Sigmoid colon (tissue), 6 donors: ENCODE measurements at regions not wholly inside any gene's neighbourhood (a gene's known extent, or its start where the extent isn't known, plus 50 kb on each side); places are given as distances from the start of the nearest gene placed in this dataset.

Experiments
- DNase-seq: peaks from one replicate; pipeline ENCODE4 v3.0.0-alpha.2; 2019
- H3K27ac ChIP-seq, 4 donors: fragments of 200-600 bp; sonication (generic); one replicate each; pipeline ENCODE4 v1.5.1; 2016 to 2019; ENCODE audit warnings: mild to moderate bottlenecking in 1 of 4
- H3K27me3 ChIP-seq, 3 donors: fragments of 200-600 bp; sonication (generic); one replicate each; pipeline ENCODE4 v1.5.1; 2019; ENCODE audit warnings: mild to moderate bottlenecking in 1 of 3
- H3K36me3 ChIP-seq, 4 donors: fragments of 200-600 bp; sonication (generic); one replicate each; pipeline ENCODE4 v1.5.1; 2016 to 2019
- H3K4me1 ChIP-seq, 4 donors: fragments of 200-600 bp; sonication (generic); one replicate each; pipeline ENCODE4 v1.5.1; 2017 to 2019
- H3K4me3 ChIP-seq, 4 donors: fragments of 200-600 bp; sonication (generic); one replicate each; pipeline ENCODE4 v1.5.1; 2017 to 2019; ENCODE audit warnings: mild to moderate bottlenecking in 2 of 4, moderate library complexity in 1 of 4
- H3K9me3 ChIP-seq, 4 donors: fragments of 200-600 bp in 3 of 4; sonication (generic) in 3 of 4; one replicate each; pipeline versions ENCODE4 v1.5.1 to v1.6.1; 2013 to 2019
- EP300 ChIP-seq, 4 donors: sonication (generic); formaldehyde crosslinking; IDR thresholded peaks; one replicate each; pipeline ENCODE4 v1.6.1; 2017; ENCODE audit warnings: antibody characterized with exemption in 4 of 4
- POLR2A ChIP-seq, 2 donors: fragments of 450-650 bp; IDR thresholded peaks; one replicate each; pipeline ENCODE4 v1.6.1; 2016; ENCODE audit warnings: antibody characterized with exemption in 2 of 2, mild to moderate bottlenecking in 2 of 2, moderate library complexity in 2 of 2
- POLR2AphosphoS5 ChIP-seq, 4 donors: sonication (generic); formaldehyde crosslinking; IDR thresholded peaks; one replicate each; pipeline ENCODE4 v1.6.1; 2017; ENCODE audit warnings: antibody characterized with exemption in 4 of 4
- WGBS, 2 donors: extraction: QIAGEN DNeasy Blood & Tissue Kit; methylation state at CpG; one replicate each; pipeline ENCODE4 v1.1.7; 2013; 5-methylcytosine and 5-hydroxymethylcytosine counted together
- intact Hi-C: fragments of 100-400 bp; cut with DNase I; formaldehyde crosslinking; loops from one replicate; pipeline ENCODE4 v1.15.1; 2023
- TF ChIP-seq, protein P1 (sequence below), 4 experiments: fragments of 450-650 bp in 3 of 4; fragments of 200-600 bp in 1 of 4; IDR thresholded peaks; one replicate each; pipeline ENCODE4 v1.5.1; 2016 to 2019; ENCODE audit warnings: antibody characterized with exemption in 4 of 4, mild to moderate bottlenecking in 3 of 4, moderate library complexity in 2 of 4
- donor health status: healthy with polysubstance abuse.
- donor health status: healthy.

GRCh38 chr21:17929510-17929909 is 110.4 kb upstream of the C21orf91 start:
- Histone ChIP-seq H3K4me1 (no peaks in the 10 kb centered on the region), H3K27me3 (no peaks in the 10 kb centered on the region), H3K27ac (no peak overlapping the region), H3K36me3 (no peaks in the 10 kb centered on the region), H3K4me3 (no peak overlapping the region), H3K9me3 (no peaks in the 10 kb centered on the region)
- DNase-seq, result no peak
- TF ChIP-seq, protein P1, sequence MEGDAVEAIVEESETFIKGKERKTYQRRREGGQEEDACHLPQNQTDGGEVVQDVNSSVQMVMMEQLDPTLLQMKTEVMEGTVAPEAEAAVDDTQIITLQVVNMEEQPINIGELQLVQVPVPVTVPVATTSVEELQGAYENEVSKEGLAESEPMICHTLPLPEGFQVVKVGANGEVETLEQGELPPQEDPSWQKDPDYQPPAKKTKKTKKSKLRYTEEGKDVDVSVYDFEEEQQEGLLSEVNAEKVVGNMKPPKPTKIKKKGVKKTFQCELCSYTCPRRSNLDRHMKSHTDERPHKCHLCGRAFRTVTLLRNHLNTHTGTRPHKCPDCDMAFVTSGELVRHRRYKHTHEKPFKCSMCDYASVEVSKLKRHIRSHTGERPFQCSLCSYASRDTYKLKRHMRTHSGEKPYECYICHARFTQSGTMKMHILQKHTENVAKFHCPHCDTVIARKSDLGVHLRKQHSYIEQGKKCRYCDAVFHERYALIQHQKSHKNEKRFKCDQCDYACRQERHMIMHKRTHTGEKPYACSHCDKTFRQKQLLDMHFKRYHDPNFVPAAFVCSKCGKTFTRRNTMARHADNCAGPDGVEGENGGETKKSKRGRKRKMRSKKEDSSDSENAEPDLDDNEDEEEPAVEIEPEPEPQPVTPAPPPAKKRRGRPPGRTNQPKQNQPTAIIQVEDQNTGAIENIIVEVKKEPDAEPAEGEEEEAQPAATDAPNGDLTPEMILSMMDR (IDR thresholded peaks at IDR 0.05), result no peak
- TF ChIP-seq POLR2A (IDR thresholded peaks at IDR 0.05), result no peak
- TF ChIP-seq POLR2AphosphoS5 (IDR thresholded peaks at IDR 0.05), result no peak
- no peak for TF ChIP-seq EP300 (IDR thresholded peaks at IDR 0.05)
- intact Hi-C loops, result loop anchor here (10.0 kb wide), 1 partner anchor 135 kb away; no protein-coding TSS in a partner anchor
- 85 to 88% methylated on average over 7 of the region's 7 CpGs for WGBS, 2 donors

GRCh38 chr21:17925899-17926298 is 106.7 kb upstream of the C21orf91 start:
- Histone ChIP-seq H3K4me3 (no peak overlapping the region), H3K4me1 (peaks cover 0 to 17% (median 12%) of the 10 kb centered on the region in 4 donors), H3K27ac (no peak overlapping the region), H3K9me3 (no peaks in the 10 kb centered on the region), H3K27me3 (no peaks in the 10 kb centered on the region), H3K36me3 (no peaks in the 10 kb centered on the region)
- DNase-seq, result no peak
- 31 to 45% methylated on average over 1 of the region's 1 CpG for WGBS, 2 donors
- intact Hi-C loops, result loop anchor here (1.0 to 10.0 kb wide), 2 partner anchors 131 to 247 kb away; no protein-coding TSS in a partner anchor
- no peak for TF ChIP-seq POLR2A (IDR thresholded peaks at IDR 0.05)
- TF ChIP-seq EP300 (IDR thresholded peaks at IDR 0.05), result no peak
- TF ChIP-seq, protein P1 (IDR thresholded peaks at IDR 0.05), result no peak
- no peak for TF ChIP-seq POLR2AphosphoS5 (IDR thresholded peaks at IDR 0.05)

GRCh38 chr21:17925000-17925610 is 105.9 kb upstream of the C21orf91 start:
- no peak for DNase-seq
- H3K4me3 ChIP-seq, result no peak overlapping the region
- WGBS, 2 donors, result 0 to 1% methylated on average over 3 of the region's 3 CpGs
- H3K27ac ChIP-seq, result no peak overlapping the region
- no peaks in the 10 kb centered on the region for H3K27me3 ChIP-seq
- no peaks in the 10 kb centered on the region for H3K36me3 ChIP-seq
- H3K9me3 ChIP-seq, result peaks cover 0 to 2% (median 0%) of the 10 kb centered on the region in 4 donors
- H3K4me1 ChIP-seq, result peaks cover 0 to 17% (median 12%) of the 10 kb centered on the region in 4 donors
- intact Hi-C loops, result loop anchor here (1.0 to 10.0 kb wide), 2 partner anchors 130 to 246 kb away; no protein-coding TSS in a partner anchor
- no peak for TF ChIP-seq EP300 (IDR thresholded peaks at IDR 0.05)
- TF ChIP-seq POLR2AphosphoS5 (IDR thresholded peaks at IDR 0.05), result no peak
- TF ChIP-seq POLR2A (IDR thresholded peaks at IDR 0.05), result no peak
- TF ChIP-seq, protein P1 (IDR thresholded peaks at IDR 0.05), result peak; percentile 36 to 83 (median 62)

- Histone ChIP-seq H3K4me1 (peaks cover 0 to 17% (median 12%) of the 10 kb centered on the region in 4 donors), H3K36me3 (no peaks in the 10 kb centered on the region), H3K27ac (peak overlapping the region in 2 of 4 donors; percentile 30 to 33), H3K9me3 (peaks cover 0 to 7% (median 0%) of the 10 kb centered on the region in 4 donors), H3K4me3 (no peak overlapping the region), H3K27me3 (no peaks in the 10 kb centered on the region)
- WGBS, 2 donors, result 41 to 64% methylated on average over 2 of the region's 2 CpGs
- intact Hi-C loops, result loop anchor here (10.0 kb wide), 1 partner anchor 127 kb away; no protein-coding TSS in a partner anchor
- no peak for DNase-seq
- TF ChIP-seq POLR2A (IDR thresholded peaks at IDR 0.05), result no peak
- TF ChIP-seq POLR2AphosphoS5 (IDR thresholded peaks at IDR 0.05), result peak in 3 of 4 donors; percentile 19 to 33 (median 32)
These were observed 102.7 kb upstream of the C21orf91 start for GRCh38 chr21:17921579-17922530.

DNA sequence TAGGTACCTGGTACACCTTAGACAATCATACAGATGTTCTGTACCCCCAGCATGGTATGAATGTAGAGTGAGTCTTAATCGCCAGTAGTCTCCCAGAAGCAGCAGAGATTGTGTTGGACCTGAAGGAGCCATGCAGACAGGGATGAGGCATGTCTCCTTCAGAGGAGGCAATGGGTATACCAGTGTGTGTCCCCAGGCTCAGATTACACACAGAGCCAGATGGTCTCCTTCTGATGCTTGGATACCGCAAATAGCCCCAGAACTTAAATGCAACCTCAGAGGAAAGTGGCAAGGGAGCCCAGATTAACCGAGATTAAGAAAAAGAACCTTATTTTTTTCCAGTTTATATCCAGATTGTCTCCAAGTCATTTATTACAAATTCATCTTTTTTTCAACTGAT is 96.8 kb upstream of the C21orf91 start:
- Histone ChIP-seq H3K4me1 (peaks cover 0 to under 1% (median 0%) of the 10 kb centered on the region in 4 donors), H3K27ac (no peak overlapping the region), H3K4me3 (no peak overlapping the region), H3K9me3 (peaks cover 0 to 7% (median 0%) of the 10 kb centered on the region in 4 donors), H3K36me3 (no peaks in the 10 kb centered on the region), H3K27me3 (no peaks in the 10 kb centered on the region)
- no peak for DNase-seq
- intact Hi-C loops, result no loop called here
- TF ChIP-seq POLR2A (IDR thresholded peaks at IDR 0.05), result no peak
- TF ChIP-seq, protein P1 (IDR thresholded peaks at IDR 0.05), result no peak
- no peak for TF ChIP-seq POLR2AphosphoS5 (IDR thresholded peaks at IDR 0.05)
- TF ChIP-seq EP300 (IDR thresholded peaks at IDR 0.05), result no peak
- 75 to 89% methylated on average over 3 of the region's 3 CpGs for WGBS, 2 donors
